SH-SY5Y (cell line): ENCODE measurements at regions not wholly inside any gene's neighbourhood (a gene's known extent, or its start where the extent isn't known, plus 50 kb on each side); places are given as distances from the start of the nearest gene placed in this dataset.

Experiments used
- GATA2 ChIP-seq: IDR thresholded peaks from 2 replicates; pipeline ENCODE4 v1.6.1; 2011; ENCODE audit warnings: mild to moderate bottlenecking, low read depth, low read length
- GATA3 ChIP-seq: IDR thresholded peaks from 2 replicates; pipeline ENCODE4 v1.6.1; 2011; ENCODE audit warnings: low read depth, mild to moderate bottlenecking, low read length, moderate library complexity

- TF ChIP-seq GATA3 (no peak), GATA2 (no peak)
These were observed 142.1 kb upstream of the ARL4C start for GRCh38 chr2:234638966-234639365.
